Sigmoid colon (tissue), 4 donors: ENCODE measurements at regions not wholly inside any gene's neighbourhood (a gene's known extent, or its start where the extent isn't known, plus 50 kb on each side); places are given as distances from the start of the nearest gene placed in this dataset.

Experiments
- EP300 ChIP-seq, 4 donors: sonication (generic); formaldehyde crosslinking; IDR thresholded peaks; one replicate each; pipeline ENCODE4 v1.6.1; 2017; ENCODE audit warnings: antibody characterized with exemption in 4 of 4
- POLR2A ChIP-seq, 2 donors: fragments of 450-650 bp; IDR thresholded peaks; one replicate each; pipeline ENCODE4 v1.6.1; 2016; ENCODE audit warnings: antibody characterized with exemption in 2 of 2, mild to moderate bottlenecking in 2 of 2, moderate library complexity in 2 of 2
- POLR2AphosphoS5 ChIP-seq, 4 donors: sonication (generic); formaldehyde crosslinking; IDR thresholded peaks; one replicate each; pipeline ENCODE4 v1.6.1; 2017; ENCODE audit warnings: antibody characterized with exemption in 4 of 4
- TF ChIP-seq, protein P1 (sequence below), 4 experiments: fragments of 450-650 bp in 3 of 4; fragments of 200-600 bp in 1 of 4; IDR thresholded peaks; one replicate each; pipeline ENCODE4 v1.5.1; 2016 to 2019; ENCODE audit warnings: antibody characterized with exemption in 4 of 4, mild to moderate bottlenecking in 3 of 4, moderate library complexity in 2 of 4

DNA sequence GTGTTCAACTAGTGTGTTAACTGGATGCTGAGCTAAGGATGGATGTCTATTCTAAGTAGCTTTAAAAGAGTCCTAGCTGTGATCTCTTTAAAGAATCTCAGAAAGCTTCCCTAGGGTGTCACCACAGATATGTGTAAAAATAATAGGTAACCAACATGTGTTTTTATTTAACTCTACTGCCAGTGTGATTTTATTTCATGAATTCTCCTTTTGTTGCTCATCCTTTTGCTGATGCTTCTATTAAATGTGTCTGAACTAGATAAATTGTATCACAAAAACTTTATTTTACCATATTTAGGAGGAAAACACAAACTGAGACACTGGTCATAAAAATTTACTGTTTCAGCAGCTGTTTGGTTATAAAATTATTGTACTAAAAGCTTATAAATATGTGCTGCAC lies 809.4 kb upstream of the CITED2 start:
- TF ChIP-seq, protein P1, sequence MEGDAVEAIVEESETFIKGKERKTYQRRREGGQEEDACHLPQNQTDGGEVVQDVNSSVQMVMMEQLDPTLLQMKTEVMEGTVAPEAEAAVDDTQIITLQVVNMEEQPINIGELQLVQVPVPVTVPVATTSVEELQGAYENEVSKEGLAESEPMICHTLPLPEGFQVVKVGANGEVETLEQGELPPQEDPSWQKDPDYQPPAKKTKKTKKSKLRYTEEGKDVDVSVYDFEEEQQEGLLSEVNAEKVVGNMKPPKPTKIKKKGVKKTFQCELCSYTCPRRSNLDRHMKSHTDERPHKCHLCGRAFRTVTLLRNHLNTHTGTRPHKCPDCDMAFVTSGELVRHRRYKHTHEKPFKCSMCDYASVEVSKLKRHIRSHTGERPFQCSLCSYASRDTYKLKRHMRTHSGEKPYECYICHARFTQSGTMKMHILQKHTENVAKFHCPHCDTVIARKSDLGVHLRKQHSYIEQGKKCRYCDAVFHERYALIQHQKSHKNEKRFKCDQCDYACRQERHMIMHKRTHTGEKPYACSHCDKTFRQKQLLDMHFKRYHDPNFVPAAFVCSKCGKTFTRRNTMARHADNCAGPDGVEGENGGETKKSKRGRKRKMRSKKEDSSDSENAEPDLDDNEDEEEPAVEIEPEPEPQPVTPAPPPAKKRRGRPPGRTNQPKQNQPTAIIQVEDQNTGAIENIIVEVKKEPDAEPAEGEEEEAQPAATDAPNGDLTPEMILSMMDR (IDR thresholded peaks at IDR 0.05): no peak
- no peak for TF ChIP-seq EP300 (IDR thresholded peaks at IDR 0.05)
- TF ChIP-seq POLR2A (IDR thresholded peaks at IDR 0.05): no peak
- no peak for TF ChIP-seq POLR2AphosphoS5 (IDR thresholded peaks at IDR 0.05)
